Skin of body (tissue), 1 donor: ENCODE measurements at regions not wholly inside any gene's neighbourhood (a gene's known extent, or its start where the extent isn't known, plus 50 kb on each side); places are given as distances from the start of the nearest gene placed in this dataset.

ENCODE experiments used
- DNase-seq: peaks from one replicate; lab custom pipeline; 2025; lab: John Stamatoyannopoulos, UW

DNA sequence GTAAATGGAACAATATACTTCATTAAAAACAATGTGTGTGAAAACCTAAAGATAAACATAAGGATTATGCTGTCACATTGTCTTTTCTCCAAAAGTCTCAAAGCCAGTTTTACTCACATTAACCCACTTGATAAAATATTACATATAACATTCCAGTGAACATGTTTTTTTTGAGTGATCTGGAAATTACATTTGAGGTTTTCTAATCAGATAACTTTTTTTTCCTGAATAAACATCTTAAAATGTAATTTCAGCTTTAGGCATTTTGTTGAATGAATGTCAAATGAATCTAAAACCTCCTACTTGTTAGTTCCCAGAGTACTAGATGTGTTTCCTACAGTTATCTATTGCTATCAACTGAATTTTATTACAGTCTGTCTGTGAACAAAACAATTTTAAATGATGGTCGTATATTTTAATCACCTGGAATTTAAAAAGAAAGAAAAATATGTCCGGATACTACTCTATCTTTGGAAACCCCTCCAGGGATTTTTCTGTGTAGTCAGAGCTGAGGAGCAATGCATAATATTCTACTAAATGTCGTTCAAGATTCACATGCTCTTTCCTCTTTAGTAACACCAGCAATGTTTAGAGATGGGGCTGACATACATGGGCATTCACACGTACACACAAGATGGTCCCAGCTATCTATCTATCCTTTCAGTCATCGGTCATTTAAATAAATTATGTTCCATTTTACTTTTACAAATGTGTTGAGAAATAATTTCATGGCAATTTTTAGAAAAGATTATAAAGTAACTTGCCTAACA, 283.9 kb downstream of the KLF12 start:
- DNase-seq = no peak

DNA sequence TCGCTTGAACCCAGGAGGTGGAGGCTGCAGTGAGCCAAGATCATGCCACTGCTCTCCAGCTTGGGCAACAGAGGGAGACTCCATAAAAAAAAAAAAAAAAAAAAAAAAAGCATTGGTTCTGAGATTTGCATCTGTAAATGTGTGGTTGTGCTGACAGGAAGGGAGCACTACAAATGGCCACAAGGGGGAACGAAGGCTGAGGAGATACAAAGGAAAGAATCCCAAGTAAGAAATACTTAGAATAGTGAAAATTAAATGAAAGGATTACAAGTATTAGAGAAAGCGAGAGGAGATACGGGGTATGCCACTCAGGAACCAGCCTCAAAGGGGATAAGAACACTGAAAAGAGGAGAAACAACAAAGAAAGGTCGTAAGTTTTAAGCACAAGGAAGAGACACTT, 284.9 kb downstream of the KLF12 start:
- DNase-seq = peak; percentile 9

DNA sequence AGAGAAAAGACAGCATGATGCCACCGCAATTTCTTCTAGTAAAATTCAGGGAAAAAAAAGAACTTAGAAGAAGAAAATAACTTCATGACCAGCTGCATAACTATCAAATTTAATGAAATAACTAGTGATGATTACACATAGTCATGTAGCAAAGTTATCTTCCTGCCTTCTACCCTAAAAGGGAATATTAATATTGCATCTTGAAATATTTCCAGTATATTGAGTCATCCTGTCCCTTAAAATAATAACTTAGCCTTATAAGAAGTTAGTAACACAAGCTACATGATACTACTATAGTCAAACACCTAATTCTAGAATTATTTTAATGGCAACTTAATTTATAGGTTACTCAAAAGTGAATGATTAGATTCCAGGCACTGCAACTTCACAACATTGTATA, 289.2 kb downstream of the KLF12 start:
- no peak for DNase-seq

DNA sequence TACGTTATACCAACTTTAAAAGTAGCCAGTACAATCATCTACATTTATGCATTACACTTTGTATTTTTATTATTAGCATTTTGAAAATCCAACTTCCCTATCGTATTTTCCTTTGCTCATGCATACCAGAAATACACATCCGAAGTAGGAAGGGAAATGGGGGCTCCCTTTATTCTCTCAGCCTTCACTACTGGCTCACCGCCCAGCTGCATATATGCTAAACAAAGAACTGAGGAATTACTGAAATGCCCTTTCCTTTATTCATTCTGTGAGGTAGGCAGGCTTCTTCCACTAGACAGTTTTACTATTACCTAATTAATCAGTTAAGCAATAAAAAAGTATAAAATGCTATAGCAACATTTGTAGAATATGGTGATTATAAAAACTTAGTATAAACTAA, 291.6 kb downstream of the KLF12 start:
- DNase-seq = no peak

DNA sequence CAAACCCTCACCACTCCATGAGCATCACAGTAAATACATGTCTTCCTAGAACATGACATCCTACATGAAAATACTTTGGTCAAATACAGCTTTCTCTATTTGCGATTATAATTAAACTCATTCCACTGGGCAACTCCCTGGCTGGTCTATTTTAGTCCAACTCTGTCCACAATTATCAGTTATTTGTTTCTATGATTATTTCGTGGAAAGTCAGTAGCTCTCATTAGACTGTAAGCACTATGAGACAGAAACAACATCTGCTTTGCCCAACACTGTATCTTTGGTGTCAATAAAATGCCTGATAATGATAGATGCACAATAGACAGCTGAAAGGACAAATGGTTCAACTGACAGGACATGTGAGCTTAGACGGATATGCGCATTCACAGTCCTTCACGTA, 292.0 kb downstream of the KLF12 start:
- DNase-seq = no peak

DNA sequence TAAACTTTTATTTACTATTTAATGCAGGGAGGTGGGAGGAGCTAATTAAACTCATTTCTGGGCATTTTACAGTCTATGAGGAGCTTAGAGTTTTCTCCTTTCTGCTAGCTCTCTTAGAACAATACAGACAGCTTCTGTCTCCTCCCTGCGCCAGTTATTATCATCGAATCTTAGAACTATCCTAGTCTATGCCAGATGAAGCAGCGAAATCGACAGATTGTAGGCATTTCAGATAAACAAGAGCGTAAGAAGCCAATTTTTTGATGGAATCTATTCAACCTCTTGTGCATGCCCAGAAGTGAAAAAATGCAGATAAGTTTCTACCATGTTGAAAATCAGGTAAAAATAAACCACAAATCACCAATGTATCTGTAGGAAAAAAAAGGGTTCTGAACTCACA, 297.1 kb downstream of the KLF12 start:
- DNase-seq = no peak

DNA sequence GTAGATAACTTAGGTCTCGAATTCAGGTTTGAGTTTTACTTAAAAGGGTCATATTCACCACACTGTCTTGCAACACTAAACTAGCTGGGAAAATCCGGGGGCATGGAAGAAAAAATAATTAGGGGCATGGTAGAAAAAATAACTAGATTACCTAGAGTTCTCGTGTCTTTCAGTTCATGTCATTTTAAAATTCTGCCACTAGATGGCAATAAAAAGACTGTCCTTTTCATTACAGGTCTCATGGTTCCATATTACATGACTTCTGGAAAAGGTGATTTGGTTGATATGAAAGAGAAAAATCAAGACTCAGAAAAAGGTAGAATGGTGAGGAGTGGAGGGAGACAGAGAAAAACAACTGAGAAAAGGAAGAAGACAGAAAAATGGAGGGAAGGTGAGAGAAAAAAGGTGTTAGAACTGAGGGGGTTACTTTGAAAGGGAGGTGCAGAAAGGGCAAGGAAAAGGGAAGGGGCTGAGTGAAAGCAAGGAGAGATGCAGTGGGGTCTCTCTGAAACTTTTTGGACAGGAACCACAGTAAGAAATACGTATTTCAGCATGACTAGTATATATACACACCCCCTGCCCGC, 299.0 kb downstream of the KLF12 start:
- no peak for DNase-seq

DNA sequence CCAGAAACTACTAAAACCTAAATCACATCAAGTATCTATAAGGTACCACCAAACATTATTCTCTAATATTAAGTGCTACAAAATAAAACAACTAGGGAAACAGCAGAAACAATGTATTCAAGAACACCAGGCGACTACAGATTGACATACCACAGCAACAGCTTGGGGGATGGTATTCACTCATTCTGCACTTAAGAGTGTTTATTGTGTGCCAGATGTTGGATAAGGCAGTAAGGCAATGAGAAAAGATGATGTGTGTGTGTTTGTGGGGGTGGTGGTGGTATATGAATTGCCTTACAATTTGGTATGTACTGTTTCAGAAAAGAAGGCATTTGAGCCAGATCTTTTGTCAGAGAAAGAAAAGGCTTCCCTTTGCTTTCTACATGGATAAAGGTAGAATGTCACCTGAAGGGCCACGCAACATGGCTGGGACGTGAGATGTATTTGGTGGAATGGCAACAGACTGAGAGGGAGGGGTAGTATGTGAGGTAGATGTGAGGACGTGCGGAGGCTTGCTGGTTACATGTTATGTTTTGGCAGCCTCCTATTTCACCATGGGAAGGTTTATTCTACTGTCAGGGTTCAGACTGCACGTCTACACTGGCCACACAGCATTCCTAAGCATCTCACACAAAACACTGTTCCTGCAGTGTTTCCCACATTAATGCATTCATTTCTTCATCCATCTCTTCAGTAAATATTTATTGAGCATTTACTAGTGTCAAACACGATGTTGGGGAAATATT, 300.7 kb downstream of the KLF12 start:
- DNase-seq = peak; percentile 10

DNA sequence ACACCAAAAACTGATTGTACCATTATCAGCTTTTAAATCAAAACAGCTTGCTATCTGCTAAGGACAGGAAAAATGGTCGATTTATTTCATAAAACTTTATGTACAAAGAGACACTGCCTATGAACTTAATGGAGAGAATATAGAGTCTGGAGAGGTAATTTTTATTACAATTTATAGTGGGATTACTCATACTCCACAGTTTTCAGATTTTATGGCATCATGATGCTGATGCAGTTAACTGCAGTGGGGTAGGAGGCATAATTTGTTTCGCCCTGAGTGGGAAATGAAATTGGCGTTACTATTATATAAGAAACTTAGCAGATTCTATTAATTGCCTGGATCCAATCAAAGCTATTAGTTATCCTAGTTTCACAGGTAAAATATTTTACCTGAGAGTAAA, 301.4 kb downstream of the KLF12 start:
- DNase-seq = no peak

DNA sequence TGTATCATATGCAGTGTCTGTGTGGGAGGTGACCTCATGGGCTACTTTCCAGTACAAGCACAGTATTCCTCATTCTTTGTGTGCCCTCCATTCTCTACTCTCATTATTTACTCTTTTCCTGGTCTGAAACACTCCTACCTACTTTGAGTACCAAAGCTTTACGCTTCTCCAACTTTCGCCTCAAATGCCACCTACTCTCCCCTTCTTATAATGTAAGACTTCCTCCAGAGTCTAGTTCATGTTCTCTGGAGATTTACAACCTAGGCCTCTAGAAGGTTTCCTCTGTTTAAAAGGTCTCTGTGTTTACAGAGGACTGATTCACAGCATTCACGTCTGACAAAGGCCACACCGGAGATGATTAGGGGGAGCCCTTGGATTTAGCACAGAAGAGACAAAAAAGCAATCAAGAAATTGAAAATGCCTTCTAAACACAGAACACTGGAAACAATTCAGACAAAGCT, 302.0 kb downstream of the KLF12 start:
- DNase-seq = no peak

DNA sequence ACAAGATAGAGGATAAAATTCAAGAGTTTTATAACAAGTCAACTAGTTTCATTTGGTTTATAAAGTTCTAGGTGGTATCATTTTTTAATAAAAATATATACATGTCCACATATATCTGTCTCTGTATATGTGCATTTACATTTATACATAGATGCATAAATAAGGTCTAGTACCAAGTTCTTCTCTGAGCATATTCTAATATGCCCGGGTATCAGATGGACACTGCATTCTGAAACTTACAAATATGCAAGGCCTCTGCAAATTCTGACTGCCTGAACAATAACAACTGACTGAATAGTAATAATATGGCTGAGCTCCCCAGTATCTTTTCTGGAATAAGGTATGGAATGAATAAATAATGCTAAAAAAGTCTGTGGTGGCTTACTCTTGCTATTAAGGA, 304.8 kb downstream of the KLF12 start:
- no peak for DNase-seq

DNA sequence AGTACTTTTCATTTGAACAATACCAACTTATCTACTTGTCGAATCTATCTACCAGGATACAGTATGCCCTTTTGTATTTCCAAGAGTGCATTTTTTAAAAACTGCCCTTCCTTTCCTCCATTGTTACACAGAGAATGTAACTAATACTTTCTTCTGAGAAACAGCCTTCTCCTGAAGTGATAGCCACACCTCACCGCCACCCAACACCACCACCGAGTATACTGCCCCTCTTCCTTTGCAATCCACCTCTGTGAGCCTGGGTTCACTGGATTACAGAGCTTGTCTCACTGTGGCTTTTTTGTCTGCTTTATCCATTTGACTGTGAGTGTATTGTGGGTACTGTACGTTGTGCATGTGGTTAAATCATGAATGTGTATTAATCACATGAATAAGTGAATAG, 305.4 kb downstream of the KLF12 start:
- no peak for DNase-seq

DNA sequence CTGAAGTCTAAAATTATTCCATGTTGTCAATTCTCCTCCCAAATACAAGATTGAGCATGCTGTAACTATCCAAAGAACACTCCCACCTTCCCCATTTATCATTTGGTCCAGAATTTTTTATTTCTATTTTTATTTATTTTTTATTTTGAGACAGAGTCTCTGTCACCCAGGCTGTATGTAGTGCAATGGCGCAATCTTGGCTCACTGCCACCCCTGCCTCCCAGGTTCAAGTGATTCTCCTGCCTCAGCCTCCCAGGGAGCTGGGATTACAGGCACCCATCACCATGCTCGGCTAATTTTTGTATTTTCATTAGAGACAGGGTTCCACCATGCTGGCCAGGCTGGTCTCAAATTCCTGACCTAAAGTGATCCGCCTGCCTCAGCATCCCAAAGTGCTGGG, 306.8 kb downstream of the KLF12 start:
- no peak for DNase-seq

DNA sequence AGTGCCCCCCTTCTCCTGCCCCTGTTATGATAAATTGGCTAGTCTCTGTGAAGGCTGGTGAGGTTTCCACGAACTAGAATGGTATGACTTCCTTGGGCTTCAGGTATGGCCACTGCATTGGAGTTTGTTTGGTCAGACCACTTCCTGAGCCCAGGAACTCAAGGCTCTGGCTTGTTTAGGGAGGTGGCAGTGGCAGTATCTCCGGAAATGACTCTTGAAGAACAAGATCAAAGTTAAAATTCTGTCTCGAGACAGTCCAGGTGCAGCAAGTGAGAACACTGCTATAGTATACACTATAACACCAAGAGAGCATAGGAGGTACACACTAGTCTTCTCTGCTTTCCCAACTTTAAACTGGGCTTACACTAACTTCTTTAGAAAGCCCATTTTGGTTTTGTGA, 309.1 kb downstream of the KLF12 start:
- no peak for DNase-seq

DNA sequence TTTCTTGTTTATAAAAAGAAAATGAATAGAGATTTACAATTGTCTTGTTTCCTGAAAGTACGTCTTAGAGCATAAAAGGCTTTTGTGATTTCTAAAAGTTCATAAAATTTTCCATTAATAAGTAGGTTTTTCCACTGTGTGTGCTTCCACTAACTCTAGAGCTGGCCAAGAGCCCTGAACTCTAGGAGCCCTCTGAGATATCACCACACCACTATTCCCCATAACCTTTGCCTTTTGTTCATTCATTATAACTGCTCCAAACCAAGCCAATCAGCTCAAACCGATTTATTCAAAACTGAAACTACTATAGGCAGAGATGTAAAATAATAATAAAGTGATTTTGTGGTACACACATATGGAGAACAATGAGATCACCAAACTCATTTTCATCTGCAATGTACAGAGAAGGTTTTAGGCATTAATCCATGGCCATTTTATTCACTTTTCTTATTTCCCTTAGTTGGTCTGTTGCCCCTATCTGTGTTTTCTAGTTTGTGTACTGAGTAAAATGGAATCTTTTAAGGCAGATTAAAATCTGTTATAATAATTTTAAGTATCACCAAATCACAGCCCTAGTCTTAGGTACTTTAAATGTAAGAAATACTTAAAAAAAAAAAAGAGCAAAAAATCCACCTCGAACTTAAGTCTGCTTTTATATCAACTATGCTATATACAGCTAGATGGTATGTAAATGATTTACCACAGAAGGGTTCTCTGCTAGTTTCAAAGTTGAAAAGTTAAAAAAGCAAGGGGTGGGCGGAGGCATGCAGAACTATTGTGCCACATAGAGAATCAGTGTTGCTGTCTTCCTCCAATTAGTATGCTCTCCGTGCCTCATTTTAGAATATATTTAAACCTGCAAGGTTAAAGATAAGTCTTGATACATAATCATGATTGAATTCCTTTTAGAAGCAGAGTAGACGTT, 311.3 kb downstream of the KLF12 start:
- no peak for DNase-seq

DNA sequence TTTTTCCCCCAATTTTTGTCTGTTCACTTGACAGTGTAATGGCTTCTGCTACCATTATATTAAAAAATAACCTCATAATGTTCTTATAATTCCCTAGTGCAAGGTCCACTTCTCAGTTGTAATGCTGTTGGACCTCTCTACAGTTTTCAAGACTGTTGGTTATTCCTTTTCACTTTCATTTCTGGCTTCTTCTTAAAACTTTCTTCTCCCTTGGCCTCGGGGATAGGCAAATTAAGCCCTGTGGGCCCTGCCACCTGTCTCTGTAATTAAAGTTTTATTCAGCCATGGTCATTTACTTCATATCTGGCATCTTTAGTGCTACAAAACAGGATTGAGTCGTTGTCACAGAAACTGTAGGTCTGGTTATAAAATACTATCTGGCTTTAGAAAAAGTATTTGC, 313.5 kb downstream of the KLF12 start:
- no peak for DNase-seq

DNA sequence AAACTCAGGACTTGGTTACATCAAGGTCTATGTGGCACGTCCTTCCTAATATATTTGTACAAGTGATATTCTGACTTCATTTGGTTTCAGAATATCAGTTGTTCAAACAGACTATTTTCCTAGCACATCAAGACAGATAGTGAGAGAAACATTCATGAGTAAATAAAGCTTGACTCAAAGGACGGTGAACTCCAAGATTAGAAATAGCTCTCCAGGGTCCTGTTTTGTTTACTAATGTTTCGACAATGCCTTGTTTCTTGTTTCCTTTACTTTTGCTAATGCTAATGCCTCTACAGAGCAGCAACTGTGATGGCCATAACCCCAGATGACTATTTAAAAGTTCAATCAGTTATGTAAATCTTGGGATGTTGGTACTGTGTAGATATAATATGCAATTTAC, 313.9 kb downstream of the KLF12 start:
- DNase-seq = no peak

DNA sequence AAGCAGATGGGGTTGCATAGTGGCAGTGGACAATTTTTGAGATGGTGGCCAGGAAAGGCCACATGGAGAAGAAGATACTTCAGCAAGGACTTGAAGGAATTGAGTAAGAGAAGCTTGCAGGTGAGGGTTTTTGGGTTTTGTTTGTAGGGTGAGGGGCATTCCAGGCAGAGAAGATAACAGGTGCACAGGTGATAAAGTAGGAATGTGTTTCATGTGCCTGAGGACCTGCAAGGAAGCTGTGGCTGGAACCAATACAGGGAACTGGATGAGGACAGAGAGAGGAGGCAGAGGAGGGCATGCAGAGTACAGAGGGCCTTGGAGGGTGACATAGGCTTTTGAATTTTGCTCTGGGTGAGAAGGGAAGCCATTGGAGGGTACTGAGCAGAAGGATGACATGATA, 314.5 kb downstream of the KLF12 start:
- no peak for DNase-seq

DNA sequence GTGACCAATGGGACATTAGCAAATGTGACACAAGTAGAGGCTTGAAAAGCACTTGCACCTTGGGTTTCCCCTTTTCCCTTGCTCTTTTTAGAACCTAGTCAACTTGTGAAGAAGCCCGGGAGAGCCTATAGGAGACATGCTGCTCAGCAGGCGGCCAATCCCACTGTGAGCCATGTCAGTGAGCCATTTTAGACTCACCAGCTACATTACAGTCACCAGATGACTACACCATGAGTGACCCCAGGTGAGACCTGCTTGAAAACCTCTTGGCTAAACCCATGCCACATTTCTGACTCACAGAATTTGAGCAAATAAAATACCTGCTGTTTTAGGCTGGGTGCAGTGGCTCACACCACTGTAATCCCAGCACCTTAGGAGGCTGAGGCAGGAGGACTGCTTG, 317.5 kb downstream of the KLF12 start:
- no peak for DNase-seq

DNA sequence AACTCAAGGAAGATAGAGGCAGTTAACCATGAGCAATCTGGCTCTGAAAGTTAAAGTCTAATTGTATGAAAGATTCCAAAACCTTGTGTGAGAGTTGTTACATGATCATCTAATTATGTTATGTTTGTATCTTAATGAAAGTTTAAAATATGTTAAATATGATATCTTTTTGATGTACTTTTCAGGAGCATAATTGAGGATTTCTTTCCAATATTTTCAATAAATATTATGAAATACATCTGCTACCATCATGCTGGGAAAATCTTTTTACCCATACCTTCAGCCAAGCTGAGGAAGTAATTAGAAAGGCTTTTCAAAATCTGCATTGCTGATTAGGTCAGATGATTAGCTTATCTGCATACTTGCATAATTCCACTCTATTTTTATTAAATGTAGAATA, 318.4 kb downstream of the KLF12 start:
- no peak for DNase-seq

DNA sequence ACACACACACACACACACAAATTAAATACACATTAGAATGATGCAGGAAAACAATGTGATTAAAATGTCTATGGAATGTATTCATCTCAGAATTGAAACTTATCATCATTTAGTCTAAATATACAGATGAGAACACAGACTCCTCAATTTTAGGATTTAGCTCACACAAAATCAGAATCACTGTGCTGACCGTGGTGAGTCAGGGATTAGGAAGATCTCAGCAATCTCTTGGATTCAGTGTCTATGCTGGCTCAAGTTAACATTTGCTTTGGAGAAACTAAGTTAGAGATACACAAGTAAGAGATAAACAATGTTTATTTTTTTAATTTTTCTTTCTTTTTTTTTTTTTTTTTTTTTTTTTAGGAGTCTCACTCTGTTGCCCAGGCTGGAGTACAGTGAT, 323.6 kb downstream of the KLF12 start:
- no peak for DNase-seq

DNA sequence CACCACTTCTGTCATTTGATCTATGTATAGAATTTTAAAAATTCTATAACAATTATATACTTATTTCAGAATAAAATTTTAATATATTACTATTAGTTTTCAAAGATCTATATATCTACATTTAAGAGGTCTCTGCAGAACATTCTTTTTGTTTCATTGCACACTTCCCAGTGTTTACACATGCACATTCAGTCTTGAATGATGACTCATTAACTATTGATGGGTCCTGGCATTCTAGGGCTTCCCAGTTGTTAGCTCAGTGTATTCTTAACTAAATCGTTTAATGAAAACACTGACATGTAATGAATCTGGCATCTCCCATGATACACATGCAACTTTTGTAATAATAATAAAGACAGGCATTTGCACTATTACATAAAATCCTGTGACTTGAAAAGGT, 324.6 kb downstream of the KLF12 start:
- DNase-seq = no peak
